HCT116 (cell line): ENCODE measurements at regions not wholly inside any gene's neighbourhood (a gene's known extent, or its start where the extent isn't known, plus 50 kb on each side); places are given as distances from the start of the nearest gene placed in this dataset.

Experiments
- ATAC-seq: fragments of 200-7000 bp; cut with Tn5 transposase; 2 replicates; pipeline ENCODE4 v1.9.1; 2020; ENCODE audit warnings: mild to moderate bottlenecking, moderate library complexity
- BruUV-seq: library from RNA; stranded (reverse); fragments of 400-500 nt; replicated peaks from 2 replicates; lab custom pipeline; 2021; lab: Mats Ljungman, UMichigan
- CTCF ChIA-PET: fragments of 300-600 bp; sonication (Branson Sonifier 250); formaldehyde crosslinking; loops from one replicate; lab custom pipeline; 2021; ENCODE audit warnings: antibody characterized with exemption; lab: Charles Lee
- POLR2A ChIA-PET: fragments of 300-600, 350-600 bp; sonication (Branson Sonifier 250); formaldehyde crosslinking; loops from one replicate; lab custom pipeline; 2021; ENCODE audit warnings: antibody characterized with exemption; lab: Charles Lee
- RAD21 ChIA-PET, 2 experiments: fragments of 300-600 bp; sonication (Branson Sonifier 250); formaldehyde crosslinking; loops; one replicate each; lab custom pipeline; 2023; ENCODE audit warnings: low total read pairs in 2 of 2; ENCODE audit not compliant: uncharacterized antibody in 2 of 2, unreplicated experiment in 2 of 2, low non-redundant PET in 1 of 2; lab: Charles Lee
- DNase-seq: peaks from one replicate; pipeline ENCODE4 v3.0.0-alpha.2; 2010; ENCODE audit warnings: low read depth, low spot score
- H2AFZ ChIP-seq: fragments of 200-600 bp; shearing (Covaris generic), sonication (generic); 2 replicates; pipeline ENCODE4 v1.6.1; 2017; ENCODE audit warnings: low read depth, mixed run types, mixed read lengths, antibody characterized with exemption, low read length; ENCODE audit not compliant: poor library complexity, severe bottlenecking
- H3K27ac ChIP-seq: 2 replicates; pipeline ENCODE4 v1.5.1; 2012; ENCODE audit warnings: low read depth, low read length
- H3K27me3 ChIP-seq: fragments of 200-600 bp; sonication (generic); 2 replicates; pipeline ENCODE4 v1.6.1; 2016; ENCODE audit warnings: mixed run types, low read length, mixed read lengths; ENCODE audit not compliant: insufficient read depth
- H3K36me3 ChIP-seq, 2 experiments: fragments of 200-500 bp in 1 of 2; fragments of 200-600 bp in 1 of 2; sonication (Bioruptor generic) in 1 of 2; sonication (generic) in 1 of 2; 2 replicates each; pipeline versions ENCODE4 v1.5.1 to v1.6.1; 2014 to 2016; ENCODE audit warnings: low read length in 2 of 2, inconsistent platforms in 1 of 2, mixed read lengths in 1 of 2, mixed run types in 1 of 2; ENCODE audit not compliant: insufficient read depth in 2 of 2, control insufficient read depth in 1 of 2
- H3K4me1 ChIP-seq, 2 experiments: fragments of 200-600 bp in 1 of 2; sonication (generic) in 1 of 2; 2 replicates each; pipeline versions ENCODE4 v1.5.1 to v1.6.1; 2012 to 2017; ENCODE audit warnings: low read length in 2 of 2, inconsistent platforms in 1 of 2, mild to moderate bottlenecking in 1 of 2, mixed read lengths in 1 of 2, mixed run types in 1 of 2, moderate library complexity in 1 of 2; ENCODE audit not compliant: insufficient read depth in 2 of 2, control insufficient read depth in 1 of 2
- H3K4me2 ChIP-seq: fragments of 200-600 bp; sonication (generic); 2 replicates; pipeline ENCODE4 v1.6.1; 2017; ENCODE audit warnings: mixed run types, low read length, mixed read lengths
- H3K4me3 ChIP-seq, 2 experiments: fragments of 200-600 bp in 1 of 2; sonication (generic) in 1 of 2; replicated peaks in 1 of 2; 2 replicates each; pipeline ENCODE4 v1.5.1; 2011 to 2016; ENCODE audit warnings: low read length in 2 of 2, control low read depth in 1 of 2, low read depth in 1 of 2, mild to moderate bottlenecking in 1 of 2, mixed read lengths in 1 of 2, mixed run types in 1 of 2
- H3K79me2 ChIP-seq: fragments of 200-600 bp; sonication (generic); 2 replicates; pipeline ENCODE4 v1.6.1; 2017; ENCODE audit warnings: mild to moderate bottlenecking, mixed run types, low read length, moderate library complexity, mixed read lengths; ENCODE audit not compliant: insufficient read depth
- H3K9ac ChIP-seq: fragments of 200-600 bp; sonication (generic); 2 replicates; pipeline ENCODE4 v1.6.1; 2016; ENCODE audit warnings: low read length, mixed read lengths
- H3K9me2 ChIP-seq: fragments of 200-600 bp; sonication (generic), shearing (Covaris generic); 2 replicates; pipeline ENCODE4 v1.6.1; 2017; ENCODE audit warnings: mixed run types, mild to moderate bottlenecking, moderate library complexity; ENCODE audit not compliant: insufficient read depth
- H3K9me3 ChIP-seq, 2 experiments: fragments of 200-500 bp in 1 of 2; fragments of 200-600 bp in 1 of 2; sonication (Bioruptor generic) in 1 of 2; sonication (generic) in 1 of 2; 2 replicates each; pipeline ENCODE4 v1.6.1; 2014 to 2017; ENCODE audit warnings: low read length in 2 of 2, mixed read lengths in 2 of 2, inconsistent platforms in 1 of 2, low read depth in 1 of 2, mild to moderate bottlenecking in 1 of 2, mixed run types in 1 of 2, moderate library complexity in 1 of 2; ENCODE audit not compliant: control insufficient read depth in 1 of 2, insufficient read depth in 1 of 2
- H4K20me1 ChIP-seq: fragments of 200-600 bp; sonication (generic), shearing (Covaris generic); 2 replicates; pipeline ENCODE4 v1.6.1; 2017; ENCODE audit warnings: mixed run types, mild to moderate bottlenecking, moderate library complexity; ENCODE audit not compliant: insufficient read depth
- CBX3 ChIP-seq: IDR thresholded peaks from 2 replicates; pipeline ENCODE4 v1.6.1; 2012; ENCODE audit warnings: low read depth
- CTCF ChIP-seq, 3 experiments: fragments of 200-600 bp in 1 of 3; sonication (generic) in 1 of 3; IDR thresholded peaks in 2 of 3; conservative IDR thresholded peaks in 1 of 3; 2 replicates each; pipeline ENCODE4 v1.5.1; 2012 to 2017; ENCODE audit warnings: low read depth in 2 of 3, low read length in 2 of 3, antibody characterized with exemption in 1 of 3, borderline replicate concordance in 1 of 3, control low read depth in 1 of 3, mild to moderate bottlenecking in 1 of 3, mixed read lengths in 1 of 3, mixed run types in 1 of 3, moderate library complexity in 1 of 3; ENCODE audit not compliant: insufficient read depth in 1 of 3
- EZH2phosphoT487 ChIP-seq: fragments of 200-600 bp; IDR thresholded peaks from 2 replicates; pipeline ENCODE4 v1.6.1; 2018; ENCODE audit warnings: antibody characterized with exemption, borderline replicate concordance
- POLR2A ChIP-seq: IDR thresholded peaks from 2 replicates; pipeline ENCODE4 v1.7.0; 2011; ENCODE audit warnings: borderline replicate concordance; ENCODE audit not compliant: insufficient read depth, insufficient read length; ENCODE audit errors: extremely low read depth
- POLR2AphosphoS5 ChIP-seq: IDR thresholded peaks from 2 replicates; pipeline ENCODE4 v1.6.1; 2011; ENCODE audit warnings: mild to moderate bottlenecking, low read depth, low read length, moderate library complexity
- YY1 ChIP-seq: IDR thresholded peaks from 2 replicates; pipeline ENCODE4 v1.6.1; 2011; ENCODE audit warnings: low read length, low read depth, moderate library complexity, mild to moderate bottlenecking; ENCODE audit not compliant: insufficient replicate concordance; ENCODE audit errors: extremely low read depth
- ZNF274 ChIP-seq: fragments of 200-500 bp; sonication (Bioruptor generic); IDR thresholded peaks from 2 replicates; pipeline ENCODE4 v1.6.1; 2014; ENCODE audit warnings: mild to moderate bottlenecking, low read depth, low read length, inconsistent platforms
- intact Hi-C: fragments of 100-400 bp; cut with micrococcal nuclease; formaldehyde crosslinking; loops from 2 replicates; pipeline ENCODE4 v1.10.0; 2022
- TF ChIP-seq, protein P1 (sequence below): IDR thresholded peaks from 2 replicates; pipeline ENCODE4 v1.6.1; 2012

DNA sequence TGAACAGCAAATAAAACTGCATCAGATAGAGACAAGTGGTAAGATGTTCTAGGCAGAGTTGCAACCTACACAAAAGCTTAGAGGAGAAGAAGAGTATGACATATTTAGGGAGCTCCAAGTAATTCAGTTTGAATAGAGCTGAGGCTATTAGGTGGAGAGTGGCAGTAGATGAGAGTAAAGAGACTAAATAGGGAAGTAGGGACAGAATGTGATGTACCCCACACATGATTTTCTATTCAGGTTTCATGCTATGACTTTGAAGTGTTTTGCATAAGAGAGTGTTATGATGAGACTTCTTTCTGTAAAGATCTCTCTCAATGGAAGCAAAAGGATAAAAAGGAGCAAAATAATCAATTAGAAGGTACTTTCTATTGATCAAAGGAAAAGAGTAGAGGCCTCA lies 206.8 kb upstream of the ERBB4 start:
- TF ChIP-seq YY1 (no peak), EZH2phosphoT487 (no peak), POLR2AphosphoS5 (no peak), CTCF (IDR thresholded peaks at IDR 0.05 in 2 of 3, conservative IDR thresholded peaks at IDR 0.05 in 1 of 3; ENCODE audit: borderline replicate concordance in 1 of 3, insufficient read depth in 1 of 3, low read depth in 2 of 3, low read length in 2 of 3) (no peak), CBX3 (no peak), ZNF274 (no peak), POLR2A (no peak)
- TF ChIP-seq, protein P1, sequence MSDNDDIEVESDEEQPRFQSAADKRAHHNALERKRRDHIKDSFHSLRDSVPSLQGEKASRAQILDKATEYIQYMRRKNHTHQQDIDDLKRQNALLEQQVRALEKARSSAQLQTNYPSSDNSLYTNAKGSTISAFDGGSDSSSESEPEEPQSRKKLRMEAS: no peak
- H3K9me2 ChIP-seq: 0 out of 2 replicates have a peak, but pooled peaks cover 3% of the 10 kb centered on the region
- H3K27ac ChIP-seq: no peak overlapping the region
- H3K4me2 ChIP-seq: no peak overlapping the region
- no peaks in the 10 kb centered on the region for H3K9me3 ChIP-seq
- BruUV-seq: no TSS peak
- ChIA-PET RAD21 (no interaction called here), CTCF (no interaction called here), POLR2A (no interaction called here)
- H3K4me1 ChIP-seq: no peaks in the 10 kb centered on the region
- intact Hi-C loops: no loop called here
- no peaks in the 10 kb centered on the region for H3K79me2 ChIP-seq
- no peak overlapping the region for H2AFZ ChIP-seq
- DNase-seq (no peak), ATAC-seq (no peak)
- H3K27me3 ChIP-seq: no peaks in the 10 kb centered on the region
- no peak overlapping the region for H3K9ac ChIP-seq
- no peak overlapping the region for H3K4me3 ChIP-seq
- H4K20me1 ChIP-seq: no peaks in the 10 kb centered on the region
- H3K36me3 ChIP-seq: no peaks in the 10 kb centered on the region
